ENCODE measurements at regions not wholly inside any gene's neighbourhood (a gene's known extent, or its start where the extent isn't known, plus 50 kb on each side); places are given as distances from the start of the nearest gene placed in this dataset.

GRCh38 chr6:22880686-22881433 is 311.5 kb downstream of the HDGFL1 start:
- Histone ChIP-seq H3K4me1 (peaks cover 0 to 7% (median 1%) of the 10 kb centered on the region in 6 donors), H3K27me3 (replicated peaks in 1 of 7) (no peaks in the 10 kb centered on the region), H3K9me3 (peaks cover 0 to 11% (median 0%) of the 10 kb centered on the region in 8 donors), H3K4me3 (no peak overlapping the region), H3K27ac (no peak overlapping the region), H3K36me3 (no peaks in the 10 kb centered on the region)
- 74 to 86% (median 79%) methylated on average over 3 of the region's 3 CpGs for WGBS, 5 donors
- DNase-seq, result no peak
- intact Hi-C loops (cut with DNase I; ENCODE audit: low total_unique reads), result no loop called here
- TF ChIP-seq POLR2A (IDR thresholded peaks at IDR 0.05), result no peak
- no peak for TF ChIP-seq POLR2AphosphoS5 (IDR thresholded peaks at IDR 0.05)
- TF ChIP-seq CTCF (IDR thresholded peaks at IDR 0.05 in 8 of 11, conservative IDR thresholded peaks at IDR 0.05 in 3 of 11), result no peak

- intact Hi-C loops (cut with DNase I; ENCODE audit: low total_unique reads), result no loop called here
- no peak overlapping the region for H3K4me3 ChIP-seq
- TF ChIP-seq POLR2A (IDR thresholded peaks at IDR 0.05), result no peak
- no peak for TF ChIP-seq POLR2AphosphoS5 (IDR thresholded peaks at IDR 0.05)
- no peak for TF ChIP-seq CTCF (IDR thresholded peaks at IDR 0.05 in 8 of 11, conservative IDR thresholded peaks at IDR 0.05 in 3 of 11)
- peaks cover 0 to 7% (median 1%) of the 10 kb centered on the region in 6 donors for H3K4me1 ChIP-seq
- 61 to 71% (median 65%) methylated on average over 2 of the region's 2 CpGs for WGBS, 5 donors
- H3K27ac ChIP-seq, result peak overlapping the region in 6 of 8 donors; percentile 6 to 70 (median 40)
- no peaks in the 10 kb centered on the region for H3K36me3 ChIP-seq
- no peaks in the 10 kb centered on the region for H3K27me3 ChIP-seq (replicated peaks in 1 of 7)
- H3K9me3 ChIP-seq, result no peaks in the 10 kb centered on the region
- DNase-seq, result no peak
Measured at GRCh38 chr6:22882581-22882980, 313.2 kb downstream of the HDGFL1 start.

GRCh38 chr6:22883061-22883717 is 313.8 kb downstream of the HDGFL1 start:
- Histone ChIP-seq H3K4me3 (no peak overlapping the region), H3K27me3 (replicated peaks in 1 of 7) (no peaks in the 10 kb centered on the region), H3K36me3 (no peaks in the 10 kb centered on the region), H3K9me3 (no peaks in the 10 kb centered on the region), H3K27ac (peak overlapping the region in 7 of 8 donors; percentile 22 to 70 (median 47)), H3K4me1 (peaks cover 0 to 7% (median 1%) of the 10 kb centered on the region in 6 donors)
- intact Hi-C loops (cut with DNase I; ENCODE audit: low total_unique reads), result no loop called here
- 29 to 48% (median 38%) methylated on average over 7 of the region's 7 CpGs for WGBS, 5 donors
- no peak for DNase-seq
- TF ChIP-seq POLR2A (IDR thresholded peaks at IDR 0.05) (no peak), POLR2AphosphoS5 (IDR thresholded peaks at IDR 0.05) (no peak), CTCF (IDR thresholded peaks at IDR 0.05 in 8 of 11, conservative IDR thresholded peaks at IDR 0.05 in 3 of 11) (no peak)

- Histone ChIP-seq H3K9me3 (no peaks in the 10 kb centered on the region), H3K27ac (peak overlapping the region in 4 of 8 donors; percentile 22 to 70 (median 50)), H3K36me3 (no peaks in the 10 kb centered on the region), H3K4me3 (no peak overlapping the region), H3K4me1 (peaks cover 0 to 7% (median 1%) of the 10 kb centered on the region in 6 donors), H3K27me3 (replicated peaks in 1 of 7) (no peaks in the 10 kb centered on the region)
- no peak for DNase-seq
- TF ChIP-seq POLR2AphosphoS5 (IDR thresholded peaks at IDR 0.05), result no peak
- no peak for TF ChIP-seq CTCF (IDR thresholded peaks at IDR 0.05 in 8 of 11, conservative IDR thresholded peaks at IDR 0.05 in 3 of 11)
- TF ChIP-seq POLR2A (IDR thresholded peaks at IDR 0.05), result no peak
- WGBS, 5 donors, result 20 to 36% (median 28%) methylated on average over 6 of the region's 6 CpGs
- intact Hi-C loops (cut with DNase I; ENCODE audit: low total_unique reads), result no loop called here
Measured at GRCh38 chr6:22884456-22884855, 315.1 kb downstream of the HDGFL1 start.
